ENCODE measurements at regions not wholly inside any gene's neighbourhood (a gene's known extent, or its start where the extent isn't known, plus 50 kb on each side); places are given as distances from the start of the nearest gene placed in this dataset.

DNA sequence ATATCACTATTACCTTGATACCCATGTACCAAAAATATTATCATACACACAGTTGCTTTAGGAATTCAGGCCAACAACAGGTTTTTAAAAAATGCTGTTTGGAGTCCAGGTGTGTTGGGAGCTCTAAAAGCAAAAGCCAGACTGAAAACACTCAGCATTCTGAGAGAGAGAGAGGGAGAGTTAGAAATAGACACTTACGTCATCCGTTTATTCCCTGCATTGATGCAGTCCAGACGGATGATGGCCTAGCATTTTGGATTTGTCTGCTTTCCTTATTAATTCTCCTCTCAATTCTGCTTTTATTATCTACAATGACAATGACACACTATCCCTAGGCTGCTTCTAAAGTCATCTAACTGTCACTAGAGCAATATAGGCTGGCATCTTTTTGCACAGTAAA is 358.3 kb upstream of the BOD1L1 start:
- no peaks in the 10 kb centered on the region for H3K9me3 Mint-ChIP-seq
- H3K4me3 Mint-ChIP-seq, result no peak overlapping the region
- TF ChIP-seq, protein P1, sequence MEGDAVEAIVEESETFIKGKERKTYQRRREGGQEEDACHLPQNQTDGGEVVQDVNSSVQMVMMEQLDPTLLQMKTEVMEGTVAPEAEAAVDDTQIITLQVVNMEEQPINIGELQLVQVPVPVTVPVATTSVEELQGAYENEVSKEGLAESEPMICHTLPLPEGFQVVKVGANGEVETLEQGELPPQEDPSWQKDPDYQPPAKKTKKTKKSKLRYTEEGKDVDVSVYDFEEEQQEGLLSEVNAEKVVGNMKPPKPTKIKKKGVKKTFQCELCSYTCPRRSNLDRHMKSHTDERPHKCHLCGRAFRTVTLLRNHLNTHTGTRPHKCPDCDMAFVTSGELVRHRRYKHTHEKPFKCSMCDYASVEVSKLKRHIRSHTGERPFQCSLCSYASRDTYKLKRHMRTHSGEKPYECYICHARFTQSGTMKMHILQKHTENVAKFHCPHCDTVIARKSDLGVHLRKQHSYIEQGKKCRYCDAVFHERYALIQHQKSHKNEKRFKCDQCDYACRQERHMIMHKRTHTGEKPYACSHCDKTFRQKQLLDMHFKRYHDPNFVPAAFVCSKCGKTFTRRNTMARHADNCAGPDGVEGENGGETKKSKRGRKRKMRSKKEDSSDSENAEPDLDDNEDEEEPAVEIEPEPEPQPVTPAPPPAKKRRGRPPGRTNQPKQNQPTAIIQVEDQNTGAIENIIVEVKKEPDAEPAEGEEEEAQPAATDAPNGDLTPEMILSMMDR (IDR thresholded peaks at IDR 0.05), result no peak
- H3K36me3 Mint-ChIP-seq (ENCODE audit: low read depth), result no peaks in the 10 kb centered on the region
- no peak overlapping the region for H3K27ac Mint-ChIP-seq
- peaks cover 9% of the 10 kb centered on the region for H3K4me1 Mint-ChIP-seq
- H3K27me3 Mint-ChIP-seq (ENCODE audit: low read depth, poor library complexity), result peaks cover 5% of the 10 kb centered on the region
- DNase-seq, result no peak

DNA sequence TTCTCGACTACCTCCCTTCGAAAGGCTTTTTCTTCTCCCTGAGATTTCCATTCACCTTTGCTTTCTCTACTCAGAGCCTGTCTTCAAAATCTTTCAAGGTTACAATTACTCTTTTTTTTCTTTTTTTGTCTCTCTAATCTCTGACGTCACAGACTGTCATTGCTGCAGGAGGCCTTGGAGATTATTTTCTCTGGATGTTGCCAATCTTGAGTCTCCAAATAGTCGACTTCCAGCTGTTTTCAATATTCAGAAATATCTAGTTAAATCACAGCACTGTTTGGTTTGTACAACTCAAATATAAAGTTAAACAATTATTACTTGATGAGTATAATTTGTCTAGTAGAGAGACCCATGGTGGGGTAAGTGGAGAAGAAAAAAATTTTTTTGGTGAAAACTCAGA is 359.0 kb upstream of the BOD1L1 start:
- no peaks in the 10 kb centered on the region for H3K9me3 Mint-ChIP-seq
- peaks cover 15% of the 10 kb centered on the region for H3K4me1 Mint-ChIP-seq
- DNase-seq, result no peak
- H3K27ac Mint-ChIP-seq, result no peak overlapping the region
- H3K4me3 Mint-ChIP-seq, result no peak overlapping the region
- TF ChIP-seq, protein P1 (IDR thresholded peaks at IDR 0.05), result no peak
- H3K27me3 Mint-ChIP-seq (ENCODE audit: low read depth, poor library complexity), result peaks cover 2% of the 10 kb centered on the region
- H3K36me3 Mint-ChIP-seq (ENCODE audit: low read depth), result no peaks in the 10 kb centered on the region

DNA sequence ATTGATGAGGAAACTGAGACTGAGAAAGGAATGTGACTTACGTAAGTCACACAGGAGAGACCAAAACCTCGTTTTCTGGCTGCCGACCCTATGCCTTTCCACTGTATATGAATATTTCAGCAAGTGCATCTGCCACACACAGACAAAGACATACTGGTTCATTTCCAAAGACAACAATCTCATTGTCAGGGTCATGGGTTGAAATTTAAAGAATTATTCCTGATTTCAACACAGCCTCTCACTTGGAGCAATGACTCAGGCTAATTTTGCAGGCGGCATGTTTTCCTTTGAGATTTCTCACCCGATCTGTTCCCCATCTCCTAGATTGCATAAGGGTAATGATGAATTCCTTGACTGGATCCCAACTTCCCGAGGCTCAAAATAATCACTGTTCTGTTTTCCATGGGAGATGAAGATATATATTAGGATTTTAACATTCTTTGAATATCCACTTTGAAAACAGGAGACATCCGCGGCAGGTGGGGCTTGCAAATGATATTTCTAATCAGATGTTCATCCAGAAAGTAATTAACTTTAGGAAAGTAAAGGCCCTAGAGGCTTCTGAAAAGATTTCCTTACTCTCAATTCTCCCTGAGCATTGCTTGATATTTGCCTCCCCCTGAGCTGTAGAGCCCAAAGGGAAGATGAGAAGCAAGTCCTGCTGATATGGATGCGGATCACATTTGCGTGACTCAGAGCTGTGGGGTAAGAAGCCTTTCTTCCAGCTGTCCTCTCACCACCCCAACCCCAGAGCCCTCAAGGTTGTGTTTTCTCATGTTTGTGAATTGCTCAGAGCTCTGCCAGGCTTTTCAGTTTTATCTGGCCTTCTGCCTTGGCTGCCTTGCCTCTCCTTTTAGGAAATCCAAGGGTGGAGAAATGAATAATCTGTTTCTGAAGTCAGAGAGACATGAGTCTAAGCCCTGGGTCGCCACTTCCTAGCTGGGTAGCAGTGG is 361.1 kb upstream of the BOD1L1 start:
- Mint-ChIP-seq H3K4me1 (peaks cover 16% of the 10 kb centered on the region), H3K36me3 (ENCODE audit: low read depth) (no peaks in the 10 kb centered on the region), H3K27ac (no peak overlapping the region), H3K9me3 (no peaks in the 10 kb centered on the region), H3K27me3 (ENCODE audit: low read depth, poor library complexity) (no peaks in the 10 kb centered on the region), H3K4me3 (no peak overlapping the region)
- TF ChIP-seq, protein P1 (IDR thresholded peaks at IDR 0.05), result no peak
- no peak for DNase-seq

DNA sequence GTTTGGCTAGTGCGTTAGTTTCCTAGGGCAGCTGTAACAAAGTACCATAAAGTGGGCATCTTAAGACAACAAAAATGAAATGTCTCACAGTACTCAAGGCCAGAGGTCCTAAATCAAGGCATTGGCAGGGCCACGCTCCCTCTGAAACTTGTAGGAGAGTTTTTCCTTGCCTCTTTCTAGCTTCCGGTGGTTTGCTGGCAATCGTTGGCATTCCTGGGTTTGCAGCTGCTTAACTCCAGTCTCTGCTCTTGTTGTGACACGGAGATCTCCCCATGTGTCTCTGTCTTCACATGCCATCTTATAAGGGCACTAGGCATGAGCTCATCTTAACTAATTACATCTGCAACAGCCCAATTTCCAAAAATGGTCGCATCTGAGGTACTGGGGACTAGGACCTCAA is 362.0 kb upstream of the BOD1L1 start:
- Mint-ChIP-seq H3K36me3 (ENCODE audit: low read depth) (no peaks in the 10 kb centered on the region), H3K4me1 (peaks cover 16% of the 10 kb centered on the region), H3K27ac (peak overlapping the region; percentile 30), H3K27me3 (ENCODE audit: low read depth, poor library complexity) (no peaks in the 10 kb centered on the region), H3K4me3 (no peak overlapping the region), H3K9me3 (no peaks in the 10 kb centered on the region)
- TF ChIP-seq, protein P1 (IDR thresholded peaks at IDR 0.05), result no peak
- no peak for DNase-seq

DNA sequence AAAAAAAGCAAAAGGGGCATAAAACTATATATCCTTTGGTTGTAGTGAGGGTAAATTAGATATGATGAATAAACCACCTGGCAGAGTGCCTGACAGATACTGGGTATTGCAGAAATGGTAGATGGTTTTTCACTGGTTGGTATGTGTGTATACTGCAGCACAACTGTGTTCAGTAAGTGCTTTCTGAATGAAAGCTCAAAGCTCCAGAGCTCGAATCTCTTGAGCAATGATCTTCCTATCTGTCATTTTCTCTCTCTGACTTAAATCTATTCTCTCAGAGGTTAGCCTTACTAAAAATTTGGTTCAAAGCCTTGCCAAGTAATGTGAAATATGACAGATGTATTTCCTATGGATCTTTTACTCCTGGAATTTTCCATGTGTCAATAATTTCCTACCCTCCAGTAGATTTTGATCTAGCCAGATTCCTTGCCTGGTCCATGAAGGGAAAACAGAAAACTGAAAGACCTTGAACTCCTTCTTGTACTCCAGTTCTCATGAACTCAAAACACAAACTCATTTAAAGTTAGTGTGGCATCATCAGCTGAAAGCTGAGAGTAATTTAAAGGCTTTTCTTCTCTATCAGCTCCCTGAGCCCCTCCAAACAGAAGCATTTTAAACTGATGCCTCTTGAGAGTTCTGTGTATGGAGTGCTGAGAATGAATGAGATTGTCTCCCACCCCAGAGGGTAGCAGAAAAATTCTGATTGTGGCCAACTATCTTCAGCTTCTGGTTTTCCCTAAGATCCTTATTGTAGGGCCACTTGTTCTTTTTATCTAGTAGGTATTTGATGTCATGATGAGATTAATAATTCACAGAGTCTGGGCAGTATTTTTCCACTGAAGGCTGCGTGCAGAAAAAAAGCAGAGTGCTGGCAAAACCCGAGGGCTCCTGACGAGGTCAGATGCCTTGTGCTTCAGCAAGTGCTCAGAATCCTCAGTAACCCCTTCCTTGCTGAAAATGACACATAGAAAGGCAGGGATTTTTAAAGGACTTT is 363.4 kb upstream of the BOD1L1 start:
- H3K27ac Mint-ChIP-seq, result no peak overlapping the region
- H3K36me3 Mint-ChIP-seq (ENCODE audit: low read depth), result no peaks in the 10 kb centered on the region
- no peak overlapping the region for H3K4me3 Mint-ChIP-seq
- H3K4me1 Mint-ChIP-seq, result peaks cover 16% of the 10 kb centered on the region
- H3K27me3 Mint-ChIP-seq (ENCODE audit: low read depth, poor library complexity), result no peaks in the 10 kb centered on the region
- peak; percentile 5 for DNase-seq
- TF ChIP-seq, protein P1 (IDR thresholded peaks at IDR 0.05), result no peak
- no peaks in the 10 kb centered on the region for H3K9me3 Mint-ChIP-seq
